ENCODE measurements at regions not wholly inside any gene's neighbourhood (a gene's known extent, or its start where the extent isn't known, plus 50 kb on each side); places are given as distances from the start of the nearest gene placed in this dataset.

- Histone ChIP-seq H3K36me3 (ENCODE audit: low read length) (no peaks in the 10 kb centered on the region), H3F3A (ENCODE audit: insufficient read depth) (no peaks in the 10 kb centered on the region), H3K9me2 (replicated peaks; ENCODE audit: insufficient read depth, low read length) (no peaks in the 10 kb centered on the region), H3K4me2 (ENCODE audit: low read depth, low read length, poor library complexity, severe bottlenecking) (no peak overlapping the region), H3K27me3 (ENCODE audit: low read length) (no peaks in the 10 kb centered on the region), H3K9me3 (ENCODE audit: insufficient read depth, low read length) (no peaks in the 10 kb centered on the region), H2AFZ (ENCODE audit: low read depth, low read length, severe bottlenecking) (no peak overlapping the region), H3K4me3 (ENCODE audit: insufficient read depth, low read length, poor library complexity, severe bottlenecking) (no peak overlapping the region), H4K20me1 (ENCODE audit: low read depth, low read length) (no peaks in the 10 kb centered on the region), H3K79me2 (ENCODE audit: insufficient read depth, low read length) (no peaks in the 10 kb centered on the region), H3K27ac (ENCODE audit: low read depth, low read length) (no peak overlapping the region), H3K9ac (ENCODE audit: low read length) (no peak overlapping the region)
- no peak for TF ChIP-seq CTCF (IDR thresholded peaks at IDR 0.05; ENCODE audit: insufficient read depth, low read length, poor library complexity, severe bottlenecking)
- TF ChIP-seq EZH2phosphoT487 (conservative IDR thresholded peaks at IDR 0.05; ENCODE audit: low read length): no peak
Observed at GRCh38 chr3:22585504-22585903, 617.6 kb upstream of the UBE2E2 start.

DNA sequence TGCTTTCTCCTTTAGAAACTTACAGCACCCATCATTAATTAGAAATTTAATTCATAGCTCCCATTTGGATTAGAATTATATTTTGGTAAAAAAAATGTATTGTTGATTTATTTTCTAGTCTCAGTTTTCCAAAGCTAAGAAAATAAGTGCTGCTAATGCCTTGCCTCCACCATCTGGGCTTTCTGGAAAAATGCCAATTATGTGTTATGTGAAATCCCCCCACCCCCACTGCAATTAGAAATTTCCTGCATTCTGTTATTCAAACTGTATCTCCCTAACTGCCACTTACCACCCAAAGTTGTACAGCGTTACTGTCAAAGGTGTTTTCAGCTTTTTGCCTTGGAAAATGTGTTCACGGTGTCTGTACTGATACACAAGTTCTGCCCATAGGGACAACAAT is 617.2 kb upstream of the UBE2E2 start:
- H3K9me2 ChIP-seq (replicated peaks; ENCODE audit: insufficient read depth, low read length): no peaks in the 10 kb centered on the region
- no peak overlapping the region for H3K4me3 ChIP-seq (ENCODE audit: insufficient read depth, low read length, poor library complexity, severe bottlenecking)
- H4K20me1 ChIP-seq (ENCODE audit: low read depth, low read length): no peaks in the 10 kb centered on the region
- no peak overlapping the region for H3K27ac ChIP-seq (ENCODE audit: low read depth, low read length)
- no peaks in the 10 kb centered on the region for H3K36me3 ChIP-seq (ENCODE audit: low read length)
- H3K27me3 ChIP-seq (ENCODE audit: low read length): no peaks in the 10 kb centered on the region
- H2AFZ ChIP-seq (ENCODE audit: low read depth, low read length, severe bottlenecking): no peak overlapping the region
- H3K9me3 ChIP-seq (ENCODE audit: insufficient read depth, low read length): no peaks in the 10 kb centered on the region
- H3F3A ChIP-seq (ENCODE audit: insufficient read depth): no peaks in the 10 kb centered on the region
- TF ChIP-seq EZH2phosphoT487 (conservative IDR thresholded peaks at IDR 0.05; ENCODE audit: low read length) (no peak), CTCF (IDR thresholded peaks at IDR 0.05; ENCODE audit: insufficient read depth, low read length, poor library complexity, severe bottlenecking) (no peak)
- no peaks in the 10 kb centered on the region for H3K79me2 ChIP-seq (ENCODE audit: insufficient read depth, low read length)
- H3K4me2 ChIP-seq (ENCODE audit: low read depth, low read length, poor library complexity, severe bottlenecking): no peak overlapping the region
- H3K9ac ChIP-seq (ENCODE audit: low read length): no peak overlapping the region

DNA sequence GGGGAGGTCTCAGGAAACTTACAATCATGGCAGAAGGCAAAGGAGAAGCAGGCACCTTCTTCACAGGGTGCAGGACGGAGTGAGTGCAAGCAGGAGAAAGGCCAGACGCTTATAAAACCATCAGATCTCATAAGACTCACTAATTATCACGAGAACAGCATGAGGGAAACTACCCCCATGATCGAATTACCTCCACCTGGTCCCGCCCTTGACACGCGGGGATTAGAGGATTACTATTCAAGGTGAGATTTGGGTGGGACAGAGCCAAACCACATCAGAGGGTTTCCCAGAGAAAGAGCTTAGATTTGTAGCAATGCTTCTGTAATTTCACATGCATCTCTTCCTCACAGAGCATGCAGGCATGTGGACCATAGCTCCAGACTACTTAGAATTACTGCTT is 615.7 kb upstream of the UBE2E2 start:
- Histone ChIP-seq H3K9ac (ENCODE audit: low read length) (no peak overlapping the region), H3K36me3 (ENCODE audit: low read length) (no peaks in the 10 kb centered on the region), H3K4me3 (ENCODE audit: insufficient read depth, low read length, poor library complexity, severe bottlenecking) (no peak overlapping the region), H2AFZ (ENCODE audit: low read depth, low read length, severe bottlenecking) (no peak overlapping the region), H3K79me2 (ENCODE audit: insufficient read depth, low read length) (no peaks in the 10 kb centered on the region), H3F3A (ENCODE audit: insufficient read depth) (no peaks in the 10 kb centered on the region), H3K9me3 (ENCODE audit: insufficient read depth, low read length) (no peaks in the 10 kb centered on the region), H4K20me1 (ENCODE audit: low read depth, low read length) (no peaks in the 10 kb centered on the region), H3K27me3 (ENCODE audit: low read length) (no peaks in the 10 kb centered on the region), H3K4me2 (ENCODE audit: low read depth, low read length, poor library complexity, severe bottlenecking) (no peak overlapping the region), H3K9me2 (replicated peaks; ENCODE audit: insufficient read depth, low read length) (no peaks in the 10 kb centered on the region), H3K27ac (ENCODE audit: low read depth, low read length) (no peak overlapping the region)
- TF ChIP-seq EZH2phosphoT487 (conservative IDR thresholded peaks at IDR 0.05; ENCODE audit: low read length): no peak
- TF ChIP-seq CTCF (IDR thresholded peaks at IDR 0.05; ENCODE audit: insufficient read depth, low read length, poor library complexity, severe bottlenecking): no peak

DNA sequence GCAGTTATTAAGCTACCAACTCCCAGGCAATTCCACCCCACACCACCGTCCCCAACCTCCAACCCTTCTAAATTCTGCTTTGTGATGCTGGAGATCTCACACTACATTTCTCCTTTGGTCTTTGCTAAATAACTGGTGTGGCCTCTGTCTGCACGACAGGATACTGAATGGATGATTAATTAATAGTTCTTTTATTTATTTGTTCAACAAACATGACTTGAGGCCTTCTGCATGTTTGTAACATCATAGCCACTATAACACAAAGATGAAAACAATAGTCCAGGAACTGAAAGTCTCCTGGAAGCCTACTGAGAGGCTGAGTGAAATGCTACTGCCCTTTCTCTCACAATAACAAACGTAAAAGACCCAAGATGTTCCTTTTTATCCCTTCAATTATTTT is 609.5 kb upstream of the UBE2E2 start:
- no peak overlapping the region for H3K9ac ChIP-seq (ENCODE audit: low read length)
- no peaks in the 10 kb centered on the region for H4K20me1 ChIP-seq (ENCODE audit: low read depth, low read length)
- H3K9me2 ChIP-seq (replicated peaks; ENCODE audit: insufficient read depth, low read length): no peaks in the 10 kb centered on the region
- TF ChIP-seq CTCF (IDR thresholded peaks at IDR 0.05; ENCODE audit: insufficient read depth, low read length, poor library complexity, severe bottlenecking) (no peak), EZH2phosphoT487 (conservative IDR thresholded peaks at IDR 0.05; ENCODE audit: low read length) (no peak)
- no peak overlapping the region for H3K27ac ChIP-seq (ENCODE audit: low read depth, low read length)
- H2AFZ ChIP-seq (ENCODE audit: low read depth, low read length, severe bottlenecking): no peak overlapping the region
- H3K9me3 ChIP-seq (ENCODE audit: insufficient read depth, low read length): no peaks in the 10 kb centered on the region
- no peaks in the 10 kb centered on the region for H3K79me2 ChIP-seq (ENCODE audit: insufficient read depth, low read length)
- no peak overlapping the region for H3K4me3 ChIP-seq (ENCODE audit: insufficient read depth, low read length, poor library complexity, severe bottlenecking)
- H3K4me2 ChIP-seq (ENCODE audit: low read depth, low read length, poor library complexity, severe bottlenecking): no peak overlapping the region
- H3F3A ChIP-seq (ENCODE audit: insufficient read depth): no peaks in the 10 kb centered on the region
- H3K36me3 ChIP-seq (ENCODE audit: low read length): no peaks in the 10 kb centered on the region
- no peaks in the 10 kb centered on the region for H3K27me3 ChIP-seq (ENCODE audit: low read length)
